ENCODE measurements at regions not wholly inside any gene's neighbourhood (a gene's known extent, or its start where the extent isn't known, plus 50 kb on each side); places are given as distances from the start of the nearest gene placed in this dataset.

- FAIRE-seq = no peak
Measured at GRCh38 chr5:175282611-175283225, 161.3 kb downstream of the DRD1 start.

GRCh38 chr5:175281714-175282113 lies 162.3 kb downstream of the DRD1 start:
- no peak for FAIRE-seq

- no peak for FAIRE-seq
Measured at GRCh38 chr5:175281257-175281656, 162.7 kb downstream of the DRD1 start.

- no peak for FAIRE-seq
Measured at GRCh38 chr5:175279506-175279905, 164.5 kb downstream of the DRD1 start.

GRCh38 chr5:175275748-175276147 lies 168.2 kb downstream of the DRD1 start:
- FAIRE-seq = no peak

GRCh38 chr5:175275097-175275496 lies 168.9 kb downstream of the DRD1 start:
- no peak for FAIRE-seq

GRCh38 chr5:175274171-175274570 lies 169.8 kb downstream of the DRD1 start:
- FAIRE-seq = no peak

GRCh38 chr5:175264406-175264805 lies 179.6 kb downstream of the DRD1 start:
- no peak for FAIRE-seq

- no peak for FAIRE-seq
Measured at GRCh38 chr5:175263776-175264175, 180.2 kb downstream of the DRD1 start.

- no peak for FAIRE-seq
Measured at GRCh38 chr5:175261526-175261925, 182.5 kb downstream of the DRD1 start.

GRCh38 chr5:175261037-175261436 lies 182.9 kb downstream of the DRD1 start:
- no peak for FAIRE-seq

- no peak for FAIRE-seq
Measured at GRCh38 chr5:175257847-175258194, 186.2 kb downstream of the DRD1 start.

- no peak for FAIRE-seq
Measured at GRCh38 chr5:175257128-175257846, 186.7 kb downstream of the DRD1 start.

- FAIRE-seq = no peak
Measured at GRCh38 chr5:175254155-175254554, 189.8 kb downstream of the DRD1 start.

- FAIRE-seq = no peak
Measured at GRCh38 chr5:175253597-175253996, 190.4 kb downstream of the DRD1 start.

GRCh38 chr5:175252234-175252805 lies 191.7 kb downstream of the DRD1 start:
- no peak for FAIRE-seq

GRCh38 chr5:175250426-175250825 lies 193.6 kb downstream of the DRD1 start:
- FAIRE-seq = no peak

GRCh38 chr5:175248416-175248905 lies 195.5 kb downstream of the DRD1 start:
- no peak for FAIRE-seq

- FAIRE-seq = no peak
Measured at GRCh38 chr5:175246889-175247520, 197.0 kb downstream of the DRD1 start.

- no peak for FAIRE-seq
Measured at GRCh38 chr5:175246242-175246888, 197.6 kb downstream of the DRD1 start.

- no peak for FAIRE-seq
Measured at GRCh38 chr5:175243441-175243840, 200.5 kb downstream of the DRD1 start.

- no peak for FAIRE-seq
Measured at GRCh38 chr5:175242207-175242606, 201.8 kb downstream of the DRD1 start.

- FAIRE-seq = no peak
Measured at GRCh38 chr5:175238326-175238725, 205.7 kb downstream of the DRD1 start.

All from colon (tissue), 2 donors.